ENCODE measurements at regions not wholly inside any gene's neighbourhood (a gene's known extent, or its start where the extent isn't known, plus 50 kb on each side); places are given as distances from the start of the nearest gene placed in this dataset.

DNA sequence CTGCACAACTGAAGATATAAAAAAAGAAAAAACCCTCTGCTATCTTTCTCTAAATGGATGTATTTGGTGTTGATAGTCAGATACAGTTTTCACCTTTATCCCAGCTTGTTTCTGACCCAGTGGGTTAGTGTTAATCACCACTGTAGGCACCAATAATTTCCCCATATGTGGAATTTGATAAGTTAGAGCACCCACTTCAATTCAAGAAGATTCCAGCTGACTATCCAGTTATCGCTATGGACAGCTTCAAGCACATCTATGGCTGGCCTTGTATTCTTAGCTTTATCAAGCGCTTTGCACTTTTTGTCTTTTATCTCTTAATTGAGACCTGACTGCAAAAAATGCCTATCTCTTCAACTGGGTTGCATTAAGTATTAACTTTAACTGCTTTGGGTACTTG, 200.4 kb downstream of the NR4A2 start:
- TF ChIP-seq POLR2A (IDR thresholded peaks at IDR 0.05) = no peak
- TF ChIP-seq, protein P1, sequence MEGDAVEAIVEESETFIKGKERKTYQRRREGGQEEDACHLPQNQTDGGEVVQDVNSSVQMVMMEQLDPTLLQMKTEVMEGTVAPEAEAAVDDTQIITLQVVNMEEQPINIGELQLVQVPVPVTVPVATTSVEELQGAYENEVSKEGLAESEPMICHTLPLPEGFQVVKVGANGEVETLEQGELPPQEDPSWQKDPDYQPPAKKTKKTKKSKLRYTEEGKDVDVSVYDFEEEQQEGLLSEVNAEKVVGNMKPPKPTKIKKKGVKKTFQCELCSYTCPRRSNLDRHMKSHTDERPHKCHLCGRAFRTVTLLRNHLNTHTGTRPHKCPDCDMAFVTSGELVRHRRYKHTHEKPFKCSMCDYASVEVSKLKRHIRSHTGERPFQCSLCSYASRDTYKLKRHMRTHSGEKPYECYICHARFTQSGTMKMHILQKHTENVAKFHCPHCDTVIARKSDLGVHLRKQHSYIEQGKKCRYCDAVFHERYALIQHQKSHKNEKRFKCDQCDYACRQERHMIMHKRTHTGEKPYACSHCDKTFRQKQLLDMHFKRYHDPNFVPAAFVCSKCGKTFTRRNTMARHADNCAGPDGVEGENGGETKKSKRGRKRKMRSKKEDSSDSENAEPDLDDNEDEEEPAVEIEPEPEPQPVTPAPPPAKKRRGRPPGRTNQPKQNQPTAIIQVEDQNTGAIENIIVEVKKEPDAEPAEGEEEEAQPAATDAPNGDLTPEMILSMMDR (IDR thresholded peaks at IDR 0.05) = no peak

All from right lobe of liver (tissue), 4 donors.